Vagina (tissue), 2 donors: ENCODE measurements at regions not wholly inside any gene's neighbourhood (a gene's known extent, or its start where the extent isn't known, plus 50 kb on each side); places are given as distances from the start of the nearest gene placed in this dataset.
"Not testable (repeated sequence)": the region's sequence is repeated elsewhere in the genome, so short reads cannot be mapped to it uniquely, and the experiment has no call there.

Source experiments
- DNase-seq, 2 donors: peaks; one replicate each; pipeline ENCODE4 v3.0.0-alpha.2; 2017; ENCODE audit errors: extremely low spot score in 2 of 2
- H3K27ac ChIP-seq: fragments of 200-600 bp; sonication (generic); one replicate; pipeline ENCODE4 v1.5.1; 2019
- H3K27me3 ChIP-seq: fragments of 200-600 bp; sonication (generic); one replicate; pipeline ENCODE4 v1.5.1; 2019
- H3K36me3 ChIP-seq, 2 donors: fragments of 200-600 bp; sonication (generic); one replicate each; pipeline ENCODE4 v1.5.1; 2017 to 2019
- H3K4me1 ChIP-seq: fragments of 200-600 bp; sonication (generic); one replicate; pipeline ENCODE4 v1.5.1; 2019
- H3K4me3 ChIP-seq, 2 donors: fragments of 200-600 bp; sonication (generic); 1 replicate in 1 of 2; 2 replicates in 1 of 2; pipeline ENCODE4 v1.5.1; 2016 to 2019
- H3K9me3 ChIP-seq: fragments of 200-600 bp; sonication (generic); one replicate; pipeline ENCODE4 v1.5.1; 2019
- POLR2A ChIP-seq, 2 donors: fragments of 450-650 bp; IDR thresholded peaks; one replicate each; pipeline ENCODE4 v1.6.1; 2017; ENCODE audit warnings: antibody characterized with exemption in 2 of 2, mild to moderate bottlenecking in 2 of 2, moderate library complexity in 2 of 2
- POLR2AphosphoS5 ChIP-seq, 2 donors: sonication (generic); formaldehyde crosslinking; IDR thresholded peaks; one replicate each; pipeline ENCODE4 v1.9.0; 2017; ENCODE audit warnings: antibody characterized with exemption in 2 of 2, mild to moderate bottlenecking in 2 of 2, low read depth in 1 of 2; ENCODE audit not compliant: insufficient read depth in 1 of 2
- intact Hi-C: fragments of 100-400 bp; cut with DNase I; formaldehyde crosslinking; loops from one replicate; pipeline ENCODE4 v1.15.1; 2023
- TF ChIP-seq, protein P1 (sequence below), 3 experiments: fragments of 450-650 bp in 2 of 3; fragments of 200-600 bp in 1 of 3; sonication (generic) in 1 of 3; IDR thresholded peaks; one replicate each; pipeline ENCODE4 v1.5.1; 2017 to 2019; ENCODE audit warnings: antibody characterized with exemption in 3 of 3, mild to moderate bottlenecking in 2 of 3, moderate library complexity in 2 of 3

- DNase-seq, result no peak
- Histone ChIP-seq H3K4me1 (no peaks in the 10 kb centered on the region), H3K27me3 (no peaks in the 10 kb centered on the region), H3K9me3 (no peaks in the 10 kb centered on the region), H3K36me3 (no peaks in the 10 kb centered on the region), H3K4me3 (no peak overlapping the region), H3K27ac (no peak overlapping the region)
- no peak for TF ChIP-seq POLR2AphosphoS5 (IDR thresholded peaks at IDR 0.05; ENCODE audit: insufficient read depth in 1 of 2, low read depth in 1 of 2)
- no peak for TF ChIP-seq POLR2A (IDR thresholded peaks at IDR 0.05)
- TF ChIP-seq, protein P1, sequence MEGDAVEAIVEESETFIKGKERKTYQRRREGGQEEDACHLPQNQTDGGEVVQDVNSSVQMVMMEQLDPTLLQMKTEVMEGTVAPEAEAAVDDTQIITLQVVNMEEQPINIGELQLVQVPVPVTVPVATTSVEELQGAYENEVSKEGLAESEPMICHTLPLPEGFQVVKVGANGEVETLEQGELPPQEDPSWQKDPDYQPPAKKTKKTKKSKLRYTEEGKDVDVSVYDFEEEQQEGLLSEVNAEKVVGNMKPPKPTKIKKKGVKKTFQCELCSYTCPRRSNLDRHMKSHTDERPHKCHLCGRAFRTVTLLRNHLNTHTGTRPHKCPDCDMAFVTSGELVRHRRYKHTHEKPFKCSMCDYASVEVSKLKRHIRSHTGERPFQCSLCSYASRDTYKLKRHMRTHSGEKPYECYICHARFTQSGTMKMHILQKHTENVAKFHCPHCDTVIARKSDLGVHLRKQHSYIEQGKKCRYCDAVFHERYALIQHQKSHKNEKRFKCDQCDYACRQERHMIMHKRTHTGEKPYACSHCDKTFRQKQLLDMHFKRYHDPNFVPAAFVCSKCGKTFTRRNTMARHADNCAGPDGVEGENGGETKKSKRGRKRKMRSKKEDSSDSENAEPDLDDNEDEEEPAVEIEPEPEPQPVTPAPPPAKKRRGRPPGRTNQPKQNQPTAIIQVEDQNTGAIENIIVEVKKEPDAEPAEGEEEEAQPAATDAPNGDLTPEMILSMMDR (IDR thresholded peaks at IDR 0.05), result no peak
- intact Hi-C loops, result no loop called here
Measured at GRCh38 chr13:62115831-62116230, 700.2 kb upstream of the PCDH20 start.

- Histone ChIP-seq H3K4me3 (no peak overlapping the region), H3K4me1 (no peaks in the 10 kb centered on the region), H3K9me3 (no peaks in the 10 kb centered on the region), H3K27me3 (no peaks in the 10 kb centered on the region), H3K36me3 (no peaks in the 10 kb centered on the region), H3K27ac (no peak overlapping the region)
- intact Hi-C loops, result no loop called here
- TF ChIP-seq POLR2AphosphoS5 (IDR thresholded peaks at IDR 0.05; ENCODE audit: insufficient read depth in 1 of 2, low read depth in 1 of 2) (no peak), POLR2A (IDR thresholded peaks at IDR 0.05) (no peak)
- TF ChIP-seq, protein P1 (IDR thresholded peaks at IDR 0.05), result no peak
- DNase-seq, result no peak
Measured at GRCh38 chr13:62113179-62113578, 697.5 kb upstream of the PCDH20 start.

GRCh38 chr13:62110079-62110478, 694.4 kb upstream of the PCDH20 start:
- intact Hi-C loops, result no loop called here
- Histone ChIP-seq H3K27ac (no peak overlapping the region), H3K9me3 (no peaks in the 10 kb centered on the region), H3K27me3 (no peaks in the 10 kb centered on the region), H3K4me1 (no peaks in the 10 kb centered on the region), H3K36me3 (no peaks in the 10 kb centered on the region), H3K4me3 (no peak overlapping the region)
- no peak for TF ChIP-seq POLR2AphosphoS5 (IDR thresholded peaks at IDR 0.05; ENCODE audit: insufficient read depth in 1 of 2, low read depth in 1 of 2)
- TF ChIP-seq, protein P1 (IDR thresholded peaks at IDR 0.05), result no peak
- no peak for TF ChIP-seq POLR2A (IDR thresholded peaks at IDR 0.05)
- DNase-seq, result no peak

DNA sequence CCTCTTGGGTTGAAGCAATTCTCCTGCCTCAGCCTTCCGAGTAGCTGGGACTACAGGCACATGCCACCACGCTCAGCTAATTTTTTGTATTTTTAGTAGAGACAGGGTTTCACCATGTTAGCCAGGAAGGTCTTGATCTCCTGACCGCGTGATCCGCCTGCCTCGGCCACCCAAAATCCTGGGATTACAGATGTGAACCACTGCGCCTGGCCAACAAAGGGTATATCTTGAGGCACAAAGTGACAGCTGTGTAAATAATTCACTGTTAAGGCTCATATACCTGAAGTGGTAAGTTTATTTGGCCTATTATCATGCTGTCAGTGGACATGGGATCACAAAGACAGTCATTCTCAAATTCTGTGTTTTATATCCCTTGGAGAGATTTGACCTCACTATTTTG, 688.5 kb upstream of the PCDH20 start:
- intact Hi-C loops, H3K27me3 ChIP-seq, H3K27ac ChIP-seq, H3K4me1 ChIP-seq, H3K4me3 ChIP-seq, H3K36me3 ChIP-seq, DNase-seq, H3K9me3 ChIP-seq: not testable (repeated sequence)

DNA sequence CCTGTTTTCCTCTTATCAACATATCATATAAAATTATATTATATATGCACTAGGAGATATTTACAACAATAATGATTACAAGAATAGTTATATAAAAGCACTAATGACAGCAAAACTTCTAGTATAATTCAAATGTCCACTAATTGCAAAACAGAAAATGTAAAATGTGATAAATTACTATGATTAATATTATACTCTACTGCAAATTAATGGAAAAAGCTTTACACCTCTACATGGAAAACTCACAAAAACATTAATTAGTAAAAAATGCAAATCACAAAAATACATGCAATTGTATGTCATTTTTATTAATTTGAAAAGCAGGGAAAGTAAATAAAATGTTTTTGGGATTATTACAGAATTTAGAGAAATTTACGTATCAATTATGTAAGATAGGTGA, 681.0 kb upstream of the PCDH20 start:
- H3K9me3 ChIP-seq, result no peaks in the 10 kb centered on the region
- H3K36me3 ChIP-seq, result no peaks in the 10 kb centered on the region
- intact Hi-C loops, result no loop called here
- H3K4me3 ChIP-seq, result no peak overlapping the region
- DNase-seq, result no peak
- H3K4me1 ChIP-seq, result no peaks in the 10 kb centered on the region
- H3K27me3 ChIP-seq, result no peaks in the 10 kb centered on the region
- no peak for TF ChIP-seq POLR2AphosphoS5 (IDR thresholded peaks at IDR 0.05; ENCODE audit: insufficient read depth in 1 of 2, low read depth in 1 of 2)
- TF ChIP-seq, protein P1 (IDR thresholded peaks at IDR 0.05), result no peak
- no peak for TF ChIP-seq POLR2A (IDR thresholded peaks at IDR 0.05)
- no peak overlapping the region for H3K27ac ChIP-seq

GRCh38 chr13:62094932-62095331, 679.3 kb upstream of the PCDH20 start:
- no peaks in the 10 kb centered on the region for H3K9me3 ChIP-seq
- no peaks in the 10 kb centered on the region for H3K4me1 ChIP-seq
- no peak overlapping the region for H3K27ac ChIP-seq
- no peaks in the 10 kb centered on the region for H3K36me3 ChIP-seq
- intact Hi-C loops, result no loop called here
- TF ChIP-seq POLR2AphosphoS5 (IDR thresholded peaks at IDR 0.05; ENCODE audit: insufficient read depth in 1 of 2, low read depth in 1 of 2) (no peak), POLR2A (IDR thresholded peaks at IDR 0.05) (no peak)
- TF ChIP-seq, protein P1 (IDR thresholded peaks at IDR 0.05), result no peak
- no peak for DNase-seq
- no peaks in the 10 kb centered on the region for H3K27me3 ChIP-seq
- H3K4me3 ChIP-seq, result no peak overlapping the region
